COLO668 (cell line): ENCODE measurements at regions not wholly inside any gene's neighbourhood (a gene's known extent, or its start where the extent isn't known, plus 50 kb on each side); places are given as distances from the start of the nearest gene placed in this dataset.
"Not testable (repeated sequence)": the region's sequence is repeated elsewhere in the genome, so short reads cannot be mapped to it uniquely, and the experiment has no call there.

ENCODE experiments used
- DNase-seq: peaks from one replicate; lab custom pipeline; 2025; ENCODE audit not compliant: unreplicated experiment; lab: John Stamatoyannopoulos, UW

GRCh38 chr14:48735607-48736006 is 850.6 kb downstream of the RPS29 start:
- DNase-seq: no peak

GRCh38 chr14:48731260-48731659 is 854.9 kb downstream of the RPS29 start:
- DNase-seq: no peak

- no peak for DNase-seq
These were observed 860.0 kb downstream of the RPS29 start for GRCh38 chr14:48726080-48726642.

GRCh38 chr14:48725051-48725734 is 861.0 kb downstream of the RPS29 start:
- no peak for DNase-seq

GRCh38 chr14:48723841-48724495 is 862.2 kb downstream of the RPS29 start:
- DNase-seq: no peak

GRCh38 chr14:48714366-48714765 is 871.8 kb downstream of the RPS29 start:
- no peak for DNase-seq

- DNase-seq: no peak
These were observed 876.0 kb downstream of the RPS29 start for GRCh38 chr14:48710133-48710532.

GRCh38 chr14:48709277-48709785 is 876.8 kb downstream of the RPS29 start:
- no peak for DNase-seq

GRCh38 chr14:48704639-48705038 is 881.5 kb downstream of the RPS29 start:
- no peak for DNase-seq

- DNase-seq: no peak
These were observed 882.3 kb downstream of the RPS29 start for GRCh38 chr14:48703728-48704467.

GRCh38 chr14:48697362-48697761 is 888.8 kb downstream of the RPS29 start:
- not testable (repeated sequence) for DNase-seq

- DNase-seq: no peak
These were observed 892.4 kb downstream of the RPS29 start for GRCh38 chr14:48693793-48694192.

- no peak for DNase-seq
These were observed 895.8 kb downstream of the RPS29 start for GRCh38 chr14:48690349-48690748.

GRCh38 chr14:48686650-48687049 is 899.5 kb downstream of the RPS29 start:
- DNase-seq: no peak

- no peak for DNase-seq
These were observed 913.7 kb downstream of the RPS29 start for GRCh38 chr14:48672506-48672905.

- no peak for DNase-seq
These were observed 915.2 kb downstream of the RPS29 start for GRCh38 chr14:48670939-48671338.

GRCh38 chr14:48665077-48665784 is 920.9 kb downstream of the RPS29 start:
- DNase-seq: no peak

GRCh38 chr14:48643241-48643640 is 942.9 kb downstream of the RPS29 start:
- DNase-seq: no peak

- DNase-seq: no peak
These were observed 953.5 kb upstream of the MDGA2 start for GRCh38 chr14:48628870-48629269.

GRCh38 chr14:48622980-48623379 is 947.6 kb upstream of the MDGA2 start:
- DNase-seq: no peak

- no peak for DNase-seq
These were observed 942.7 kb upstream of the MDGA2 start for GRCh38 chr14:48618057-48618456.
